ENCODE measurements at regions not wholly inside any gene's neighbourhood (a gene's known extent, or its start where the extent isn't known, plus 50 kb on each side); places are given as distances from the start of the nearest gene placed in this dataset.

- ATAC-seq (no peak), DNase-seq (no peak)
- H3K27ac ChIP-seq = no peak overlapping the region
- H3K9me3 ChIP-seq = no peaks in the 10 kb centered on the region
- H3K27me3 ChIP-seq = no peaks in the 10 kb centered on the region
- H3K36me3 ChIP-seq = no peaks in the 10 kb centered on the region
- peaks cover 0 to 4% (median 0%) of the 10 kb centered on the region in 4 donors for H3K4me1 ChIP-seq
- 0% methylated on average over 1 of the region's 4 CpGs for WGBS (ENCODE audit: insufficient coverage, low coverage, low lambda C conversion rate, missing lambda C conversion rate)
- intact Hi-C loops (cut with DNase I) = no loop called here
- TF ChIP-seq, protein P1, sequence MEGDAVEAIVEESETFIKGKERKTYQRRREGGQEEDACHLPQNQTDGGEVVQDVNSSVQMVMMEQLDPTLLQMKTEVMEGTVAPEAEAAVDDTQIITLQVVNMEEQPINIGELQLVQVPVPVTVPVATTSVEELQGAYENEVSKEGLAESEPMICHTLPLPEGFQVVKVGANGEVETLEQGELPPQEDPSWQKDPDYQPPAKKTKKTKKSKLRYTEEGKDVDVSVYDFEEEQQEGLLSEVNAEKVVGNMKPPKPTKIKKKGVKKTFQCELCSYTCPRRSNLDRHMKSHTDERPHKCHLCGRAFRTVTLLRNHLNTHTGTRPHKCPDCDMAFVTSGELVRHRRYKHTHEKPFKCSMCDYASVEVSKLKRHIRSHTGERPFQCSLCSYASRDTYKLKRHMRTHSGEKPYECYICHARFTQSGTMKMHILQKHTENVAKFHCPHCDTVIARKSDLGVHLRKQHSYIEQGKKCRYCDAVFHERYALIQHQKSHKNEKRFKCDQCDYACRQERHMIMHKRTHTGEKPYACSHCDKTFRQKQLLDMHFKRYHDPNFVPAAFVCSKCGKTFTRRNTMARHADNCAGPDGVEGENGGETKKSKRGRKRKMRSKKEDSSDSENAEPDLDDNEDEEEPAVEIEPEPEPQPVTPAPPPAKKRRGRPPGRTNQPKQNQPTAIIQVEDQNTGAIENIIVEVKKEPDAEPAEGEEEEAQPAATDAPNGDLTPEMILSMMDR (IDR thresholded peaks at IDR 0.05) = no peak
- TF ChIP-seq POLR2A (IDR thresholded peaks at IDR 0.05) = no peak
- H3K4me3 ChIP-seq = no peak overlapping the region
Measured at GRCh38 chr1:39085174-39085573, 59.0 kb downstream of the NDUFS5 start.

- ATAC-seq (no peak), DNase-seq (no peak)
- H3K27ac ChIP-seq = no peak overlapping the region
- TF ChIP-seq, protein P1 (IDR thresholded peaks at IDR 0.05) = no peak
- TF ChIP-seq POLR2A (IDR thresholded peaks at IDR 0.05) = no peak
- no peaks in the 10 kb centered on the region for H3K36me3 ChIP-seq
- peaks cover 0 to 4% (median 0%) of the 10 kb centered on the region in 4 donors for H3K4me1 ChIP-seq
- intact Hi-C loops (cut with DNase I) = no loop called here
- H3K4me3 ChIP-seq = no peak overlapping the region
- WGBS (ENCODE audit: insufficient coverage, low coverage, low lambda C conversion rate, missing lambda C conversion rate) = 27% methylated on average over 3 of the region's 3 CpGs
- no peaks in the 10 kb centered on the region for H3K9me3 ChIP-seq
- H3K27me3 ChIP-seq = no peaks in the 10 kb centered on the region
Measured at GRCh38 chr1:39086386-39086785, 60.2 kb downstream of the NDUFS5 start.

GRCh38 chr1:39086865-39087409 lies 60.8 kb downstream of the NDUFS5 start:
- DNase-seq = no peak
- Histone ChIP-seq H3K4me3 (no peak overlapping the region), H3K27me3 (no peaks in the 10 kb centered on the region), H3K36me3 (no peaks in the 10 kb centered on the region), H3K4me1 (peaks cover 0 to under 1% (median 0%) of the 10 kb centered on the region in 4 donors), H3K27ac (no peak overlapping the region), H3K9me3 (no peaks in the 10 kb centered on the region)
- intact Hi-C loops (cut with DNase I) = no loop called here
- WGBS (ENCODE audit: insufficient coverage, low coverage, low lambda C conversion rate, missing lambda C conversion rate) = 90% methylated on average over 2 of the region's 7 CpGs
- TF ChIP-seq POLR2A (IDR thresholded peaks at IDR 0.05) = no peak
- TF ChIP-seq, protein P1 (IDR thresholded peaks at IDR 0.05) = no peak
- ATAC-seq = no peak

GRCh38 chr1:39087435-39087834 lies 61.3 kb downstream of the NDUFS5 start:
- no peaks in the 10 kb centered on the region for H3K9me3 ChIP-seq
- H3K36me3 ChIP-seq = no peaks in the 10 kb centered on the region
- no peak for ATAC-seq
- 90% methylated on average over 2 of the region's 3 CpGs for WGBS (ENCODE audit: insufficient coverage, low coverage, low lambda C conversion rate, missing lambda C conversion rate)
- peaks cover 0 to 4% (median 0%) of the 10 kb centered on the region in 4 donors for H3K4me1 ChIP-seq
- TF ChIP-seq POLR2A (IDR thresholded peaks at IDR 0.05) = no peak
- TF ChIP-seq, protein P1 (IDR thresholded peaks at IDR 0.05) = no peak
- intact Hi-C loops (cut with DNase I) = no loop called here
- H3K4me3 ChIP-seq = no peak overlapping the region
- H3K27me3 ChIP-seq = no peaks in the 10 kb centered on the region
- no peak for DNase-seq
- no peak overlapping the region for H3K27ac ChIP-seq

DNA sequence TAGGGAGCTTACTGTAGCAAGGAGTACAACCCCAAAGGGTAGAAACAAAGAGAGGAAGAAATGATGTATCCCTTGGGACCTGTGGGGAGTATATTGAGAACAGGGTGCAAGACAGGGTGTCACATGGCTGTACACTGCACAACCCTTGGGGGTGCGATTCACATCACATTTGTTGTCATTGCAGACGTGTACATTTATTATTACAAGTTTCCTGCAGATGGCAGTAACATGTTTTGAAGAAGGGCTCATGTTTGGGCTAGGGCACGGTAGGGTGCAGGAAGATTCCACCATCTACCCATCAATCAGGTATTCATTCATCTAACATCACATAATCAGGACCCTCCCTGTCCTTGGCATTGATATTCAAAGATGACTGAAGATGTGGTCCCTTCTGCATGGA lies 62.5 kb downstream of the NDUFS5 start:
- TF ChIP-seq, protein P1 (IDR thresholded peaks at IDR 0.05) = no peak
- no peak for TF ChIP-seq POLR2A (IDR thresholded peaks at IDR 0.05)
- no peak for ATAC-seq
- no peak for DNase-seq
- Histone ChIP-seq H3K27ac (no peak overlapping the region), H3K27me3 (no peaks in the 10 kb centered on the region), H3K4me3 (no peak overlapping the region), H3K9me3 (no peaks in the 10 kb centered on the region), H3K36me3 (no peaks in the 10 kb centered on the region), H3K4me1 (peaks cover 0 to 5% (median 0%) of the 10 kb centered on the region in 4 donors)
- intact Hi-C loops (cut with DNase I) = no loop called here
- WGBS (ENCODE audit: insufficient coverage, low coverage, low lambda C conversion rate, missing lambda C conversion rate) = 91% methylated on average over 1 of the region's 3 CpGs

Data from right lobe of liver (tissue), 6 donors.